Upper lobe of left lung (tissue), 6 donors: ENCODE measurements at regions not wholly inside any gene's neighbourhood (a gene's known extent, or its start where the extent isn't known, plus 50 kb on each side); places are given as distances from the start of the nearest gene placed in this dataset.
A peak's percentile ranks its signal among the peaks of the same experiment; 100 is the strongest.

Experiments
- ATAC-seq, 2 donors: fragments of 200-7000 bp; cut with Tn5 transposase; one replicate each; pipeline ENCODE4 v1.9.1; 2022; ENCODE audit warnings: mild to moderate bottlenecking in 2 of 2, moderate library complexity in 2 of 2; ENCODE audit not compliant: low FRiP score in 2 of 2
- DNase-seq, 2 donors: peaks; one replicate each; pipeline ENCODE4 v3.0.0-alpha.2; 2019 to 2020
- H3K27ac ChIP-seq, 4 donors: fragments of 200-600 bp; sonication (generic); one replicate each; pipeline ENCODE4 v1.5.1; 2016 to 2019
- H3K27me3 ChIP-seq, 4 donors: fragments of 200-600 bp; sonication (generic); one replicate each; pipeline ENCODE4 v1.5.1; 2017 to 2019
- H3K36me3 ChIP-seq, 4 donors: fragments of 200-600 bp; sonication (generic); one replicate each; pipeline ENCODE4 v1.5.1; 2016 to 2019
- H3K4me1 ChIP-seq, 4 donors: fragments of 200-600 bp; sonication (generic); one replicate each; pipeline ENCODE4 v1.5.1; 2018 to 2019
- H3K4me3 ChIP-seq, 4 donors: fragments of 200-600 bp; sonication (generic); one replicate each; pipeline ENCODE4 v1.5.1; 2017 to 2019; ENCODE audit warnings: mild to moderate bottlenecking in 2 of 4, moderate library complexity in 1 of 4
- H3K9me3 ChIP-seq, 4 donors: fragments of 200-600 bp; sonication (generic); one replicate each; pipeline ENCODE4 v1.5.1; 2018 to 2019
- CTCF ChIP-seq, 6 experiments: fragments of 450-650 bp in 4 of 6; fragments of 200-600 bp in 2 of 6; sonication (generic) in 2 of 6; IDR thresholded peaks; one replicate each; pipeline ENCODE4 v1.5.1; 2016 to 2019; ENCODE audit warnings: antibody characterized with exemption in 6 of 6
- EP300 ChIP-seq, 4 donors: sonication (generic); formaldehyde crosslinking; IDR thresholded peaks; one replicate each; pipeline ENCODE4 v1.5.1; 2017; ENCODE audit warnings: antibody characterized with exemption in 4 of 4, control low read depth in 2 of 4
- POLR2A ChIP-seq, 4 donors: fragments of 450-650 bp; IDR thresholded peaks; one replicate each; pipeline ENCODE4 v1.5.1; 2016 to 2017; ENCODE audit warnings: antibody characterized with exemption in 4 of 4, mild to moderate bottlenecking in 2 of 4
- POLR2AphosphoS5 ChIP-seq, 2 donors: sonication (generic); formaldehyde crosslinking; IDR thresholded peaks; one replicate each; pipeline ENCODE4 v1.5.1; 2017; ENCODE audit warnings: antibody characterized with exemption in 2 of 2
- WGBS, 2 donors: methylation state at CpG; one replicate each; pipeline ENCODE4 v1.1.5; 2017 to 2018; 5-methylcytosine and 5-hydroxymethylcytosine counted together
- donor health status: DM: no; HTN: no; CAD: no; lungs with moderate emphysema.
- donor health status: DM: no; HTN: yes; CAD: no; lungs with severe emphysema.

- DNase-seq, result no peak
Measured at GRCh38 chr6:150478656-150479545, 110.1 kb downstream of the IYD start.

GRCh38 chr6:150482883-150483409 is 114.1 kb downstream of the IYD start:
- TF ChIP-seq EP300 (IDR thresholded peaks at IDR 0.05), result no peak
- TF ChIP-seq POLR2AphosphoS5 (IDR thresholded peaks at IDR 0.05), result no peak
- TF ChIP-seq POLR2A (IDR thresholded peaks at IDR 0.05), result no peak
- TF ChIP-seq CTCF (IDR thresholded peaks at IDR 0.05), result no peak
- ATAC-seq (no peak), DNase-seq (no peak)
- WGBS, 2 donors, result 76 to 83% methylated on average over 4 of the region's 4 CpGs
- Histone ChIP-seq H3K4me1 (peaks cover 0 to 8% (median 6%) of the 10 kb centered on the region in 4 donors), H3K27ac (no peak overlapping the region), H3K9me3 (no peaks in the 10 kb centered on the region), H3K4me3 (no peak overlapping the region), H3K36me3 (no peaks in the 10 kb centered on the region), H3K27me3 (no peaks in the 10 kb centered on the region)

More at GRCh38 chr6:150478656-150479545, 110.1 kb downstream of the IYD start:
- WGBS, 2 donors, result 49 to 50% methylated on average over 7 of the region's 7 CpGs
- Histone ChIP-seq H3K36me3 (no peaks in the 10 kb centered on the region), H3K4me1 (peaks cover 0 to 7% (median 5%) of the 10 kb centered on the region in 4 donors), H3K27ac (peak overlapping the region in 1 of 4 donors; percentile 27), H3K4me3 (no peak overlapping the region), H3K9me3 (no peaks in the 10 kb centered on the region), H3K27me3 (no peaks in the 10 kb centered on the region)
- ATAC-seq, result no peak
- TF ChIP-seq EP300 (IDR thresholded peaks at IDR 0.05) (no peak), POLR2AphosphoS5 (IDR thresholded peaks at IDR 0.05) (no peak), CTCF (IDR thresholded peaks at IDR 0.05) (no peak), POLR2A (IDR thresholded peaks at IDR 0.05) (no peak)

- peak overlapping the region in 1 of 4 donors; percentile 8 for H3K27ac ChIP-seq
Measured at GRCh38 chr6:150485161-150485958, 114.3 kb upstream of the PLEKHG1 start.

GRCh38 chr6:150486048-150486447 is 113.6 kb upstream of the PLEKHG1 start:
- H3K27me3 ChIP-seq, result no peaks in the 10 kb centered on the region
- DNase-seq (no peak), ATAC-seq (no peak)
- H3K4me3 ChIP-seq, result no peak overlapping the region
- H3K9me3 ChIP-seq, result no peaks in the 10 kb centered on the region
- no peak for TF ChIP-seq POLR2AphosphoS5 (IDR thresholded peaks at IDR 0.05)
- no peak for TF ChIP-seq EP300 (IDR thresholded peaks at IDR 0.05)
- TF ChIP-seq POLR2A (IDR thresholded peaks at IDR 0.05), result no peak
- no peak for TF ChIP-seq CTCF (IDR thresholded peaks at IDR 0.05)
- no peaks in the 10 kb centered on the region for H3K36me3 ChIP-seq
- H3K4me1 ChIP-seq, result peaks cover 0 to 3% (median 0%) of the 10 kb centered on the region in 4 donors
- WGBS, 2 donors, result 53 to 67% methylated on average over 6 of the region's 6 CpGs
- peak overlapping the region in 1 of 4 donors; percentile 8 for H3K27ac ChIP-seq

More at GRCh38 chr6:150485161-150485958, 114.3 kb upstream of the PLEKHG1 start:
- Histone ChIP-seq H3K27me3 (no peaks in the 10 kb centered on the region), H3K9me3 (no peaks in the 10 kb centered on the region), H3K36me3 (no peaks in the 10 kb centered on the region), H3K4me3 (no peak overlapping the region), H3K4me1 (peaks cover 0 to 3% (median 0%) of the 10 kb centered on the region in 4 donors)
- no peak for ATAC-seq
- DNase-seq, result no peak
- WGBS, 2 donors, result 76 to 96% methylated on average over 3 of the region's 3 CpGs
- TF ChIP-seq POLR2A (IDR thresholded peaks at IDR 0.05), result no peak
- TF ChIP-seq EP300 (IDR thresholded peaks at IDR 0.05), result no peak

GRCh38 chr6:150490586-150490985 is 109.1 kb upstream of the PLEKHG1 start:
- H3K27me3 ChIP-seq, result no peaks in the 10 kb centered on the region
- ATAC-seq (peak in 1 of 2 donors; percentile 50), DNase-seq (no peak)
- WGBS, 2 donors, result 83 to 98% methylated on average over 5 to 6 of the region's 6 CpGs
- no peak overlapping the region for H3K4me3 ChIP-seq
- H3K36me3 ChIP-seq, result no peaks in the 10 kb centered on the region
- H3K27ac ChIP-seq, result no peak overlapping the region
- H3K9me3 ChIP-seq, result no peaks in the 10 kb centered on the region
- H3K4me1 ChIP-seq, result peaks cover 0 to 3% (median 0%) of the 10 kb centered on the region in 4 donors
- TF ChIP-seq POLR2AphosphoS5 (IDR thresholded peaks at IDR 0.05), result no peak
